Smooth muscle cell (in vitro differentiated cells): ENCODE measurements at regions not wholly inside any gene's neighbourhood (a gene's known extent, or its start where the extent isn't known, plus 50 kb on each side); places are given as distances from the start of the nearest gene placed in this dataset.

Source experiments
- DNase-seq: peaks from one replicate; lab custom pipeline; 2025; ENCODE audit not compliant: unreplicated experiment; lab: John Stamatoyannopoulos, UW
- H2AFZ ChIP-seq: fragments of 200-600 bp; sonication (generic); 2 replicates; pipeline ENCODE4 v1.6.0; 2016; ENCODE audit warnings: antibody characterized with exemption, low read depth, mild to moderate bottlenecking
- H3F3A ChIP-seq: fragments of 200-600 bp; sonication (generic); 2 replicates; pipeline ENCODE4 v1.6.0; 2017; ENCODE audit warnings: antibody characterized with exemption, low read depth
- H3K27ac ChIP-seq: fragments of 200-600 bp; sonication (generic); 2 replicates; pipeline ENCODE4 v1.5.1; 2016; ENCODE audit warnings: low read depth, mild to moderate bottlenecking
- H3K27me3 ChIP-seq: fragments of 200-600 bp; sonication (generic); 2 replicates; pipeline ENCODE4 v1.6.1; 2016; ENCODE audit warnings: low read depth, mild to moderate bottlenecking
- H3K36me3 ChIP-seq: fragments of 200-600 bp; sonication (generic); 2 replicates; pipeline ENCODE4 v1.5.1; 2016; ENCODE audit warnings: low read depth
- H3K4me1 ChIP-seq: fragments of 200-600 bp; sonication (generic); 2 replicates; pipeline ENCODE4 v1.5.1; 2016; ENCODE audit warnings: low read depth
- H3K4me2 ChIP-seq: fragments of 200-600 bp; sonication (generic); 2 replicates; pipeline ENCODE4 v1.6.0; 2016; ENCODE audit warnings: mild to moderate bottlenecking
- H3K4me3 ChIP-seq: fragments of 200-600 bp; sonication (generic); 2 replicates; pipeline ENCODE4 v1.5.1; 2016; ENCODE audit warnings: mild to moderate bottlenecking
- H3K79me2 ChIP-seq: fragments of 200-600 bp; sonication (generic); 2 replicates; pipeline ENCODE4 v1.6.0; 2016; ENCODE audit warnings: low read depth, mild to moderate bottlenecking
- H3K9ac ChIP-seq: fragments of 200-600 bp; sonication (generic); 2 replicates; pipeline ENCODE4 v1.6.0; 2016; ENCODE audit warnings: low read depth
- H3K9me3 ChIP-seq: fragments of 200-600 bp; sonication (generic); replicated peaks from 2 replicates; pipeline ENCODE4 v1.5.1; 2016; ENCODE audit warnings: low read depth
- H4K20me1 ChIP-seq: fragments of 200-600 bp; sonication (generic); 2 replicates; pipeline ENCODE4 v1.6.0; 2016; ENCODE audit warnings: low read depth
- WGBS: methylation state at CpG from one replicate; pipeline ENCODE4 v1.1.7; 2016; ENCODE audit warnings: low lambda C conversion rate; 5-methylcytosine and 5-hydroxymethylcytosine counted together
- TF ChIP-seq, protein P1 (sequence below): fragments of 200-600 bp; sonication (generic); IDR thresholded peaks from 2 replicates; pipeline ENCODE4 v1.5.1; 2017; ENCODE audit warnings: borderline replicate concordance, mild to moderate bottlenecking, antibody characterized with exemption; ENCODE audit not compliant: insufficient read depth, poor library complexity, severe bottlenecking

DNA sequence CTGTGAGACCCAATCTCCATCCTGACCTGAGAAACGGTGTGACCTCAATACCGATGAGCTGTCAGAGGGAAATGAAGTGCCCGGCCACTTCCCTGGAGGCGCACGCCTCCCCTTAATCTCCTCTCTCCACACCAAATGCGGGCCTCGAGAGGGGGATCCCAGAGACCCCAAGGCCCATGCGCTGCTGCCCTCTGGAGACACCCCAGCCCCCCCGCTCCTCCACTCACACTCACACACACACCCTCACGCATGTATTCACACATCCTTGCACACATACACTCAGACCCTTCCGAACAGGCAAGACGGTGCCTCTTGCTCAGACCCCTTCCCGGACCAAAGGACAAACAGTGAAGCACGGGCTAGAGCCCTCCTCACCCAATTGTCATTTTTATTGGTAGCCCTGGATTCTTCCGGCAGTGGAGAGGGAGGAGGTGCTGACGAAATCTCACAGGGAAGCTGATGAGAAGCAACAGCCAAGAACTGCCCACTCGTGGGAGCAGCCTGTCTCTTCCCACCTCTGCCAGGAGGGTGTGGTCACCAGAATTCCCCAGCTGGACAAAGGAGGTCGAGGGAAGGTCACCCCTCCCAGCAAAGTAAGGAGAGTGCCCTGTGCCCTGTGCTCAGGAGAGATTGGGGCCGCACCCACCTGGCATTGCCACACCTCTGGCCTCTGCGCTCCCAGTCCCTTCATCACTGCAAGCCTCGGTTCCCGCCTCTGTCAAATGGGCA is 136.0 kb upstream of the TNRC6C start:
- Histone ChIP-seq H3K27ac (no peak overlapping the region), H3F3A (no peaks in the 10 kb centered on the region), H3K36me3 (no peaks in the 10 kb centered on the region), H3K9ac (no peak overlapping the region), H3K9me3 (no peaks in the 10 kb centered on the region), H3K4me3 (no peak overlapping the region), H2AFZ (no peak overlapping the region), H3K79me2 (no peaks in the 10 kb centered on the region), H3K4me2 (no peak overlapping the region), H3K27me3 (no peaks in the 10 kb centered on the region), H3K4me1 (peaks cover 9% of the 10 kb centered on the region), H4K20me1 (no peaks in the 10 kb centered on the region)
- no peak for DNase-seq
- TF ChIP-seq, protein P1, sequence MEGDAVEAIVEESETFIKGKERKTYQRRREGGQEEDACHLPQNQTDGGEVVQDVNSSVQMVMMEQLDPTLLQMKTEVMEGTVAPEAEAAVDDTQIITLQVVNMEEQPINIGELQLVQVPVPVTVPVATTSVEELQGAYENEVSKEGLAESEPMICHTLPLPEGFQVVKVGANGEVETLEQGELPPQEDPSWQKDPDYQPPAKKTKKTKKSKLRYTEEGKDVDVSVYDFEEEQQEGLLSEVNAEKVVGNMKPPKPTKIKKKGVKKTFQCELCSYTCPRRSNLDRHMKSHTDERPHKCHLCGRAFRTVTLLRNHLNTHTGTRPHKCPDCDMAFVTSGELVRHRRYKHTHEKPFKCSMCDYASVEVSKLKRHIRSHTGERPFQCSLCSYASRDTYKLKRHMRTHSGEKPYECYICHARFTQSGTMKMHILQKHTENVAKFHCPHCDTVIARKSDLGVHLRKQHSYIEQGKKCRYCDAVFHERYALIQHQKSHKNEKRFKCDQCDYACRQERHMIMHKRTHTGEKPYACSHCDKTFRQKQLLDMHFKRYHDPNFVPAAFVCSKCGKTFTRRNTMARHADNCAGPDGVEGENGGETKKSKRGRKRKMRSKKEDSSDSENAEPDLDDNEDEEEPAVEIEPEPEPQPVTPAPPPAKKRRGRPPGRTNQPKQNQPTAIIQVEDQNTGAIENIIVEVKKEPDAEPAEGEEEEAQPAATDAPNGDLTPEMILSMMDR = no peak
- 77% methylated on average over 22 of the region's 22 CpGs for WGBS

DNA sequence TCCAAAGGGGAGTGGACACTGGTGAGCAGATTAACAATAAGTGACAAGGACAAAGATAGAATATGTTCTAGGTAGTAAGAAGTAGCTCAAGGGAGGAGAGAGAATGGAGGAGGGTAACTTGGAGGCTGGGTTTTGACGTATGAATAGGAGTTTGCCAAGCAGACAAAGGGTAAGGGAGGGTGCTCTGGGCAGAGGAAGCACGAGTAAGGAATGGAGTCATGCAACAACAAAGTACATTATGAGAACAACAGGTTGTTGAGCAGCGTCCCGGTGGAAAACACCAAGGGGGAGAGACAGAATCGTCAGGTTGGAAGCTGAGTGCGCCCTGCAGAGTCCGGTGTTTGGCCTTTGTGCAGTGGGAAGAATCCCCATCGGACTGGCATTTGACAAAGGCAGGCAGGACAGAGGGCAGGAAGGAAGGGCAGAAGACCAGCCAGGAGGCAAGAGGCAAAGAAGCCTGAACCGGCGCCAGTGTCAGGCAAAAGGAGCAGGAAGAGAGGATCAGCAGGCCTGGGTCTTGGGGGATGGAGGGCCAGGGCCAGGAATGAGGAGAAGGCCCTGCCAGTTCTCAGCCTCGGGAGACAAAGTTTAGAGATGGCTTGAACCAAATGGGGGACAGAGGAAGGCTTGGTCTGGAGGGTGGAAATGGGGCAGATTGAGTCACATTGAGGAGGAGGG is 134.3 kb upstream of the TNRC6C start:
- 84% methylated on average over 11 of the region's 11 CpGs for WGBS
- Histone ChIP-seq H2AFZ (no peak overlapping the region), H3K4me3 (no peak overlapping the region), H3K36me3 (no peaks in the 10 kb centered on the region), H3K27ac (no peak overlapping the region), H4K20me1 (no peaks in the 10 kb centered on the region), H3K27me3 (no peaks in the 10 kb centered on the region), H3K4me2 (no peak overlapping the region), H3K79me2 (no peaks in the 10 kb centered on the region), H3K9me3 (no peaks in the 10 kb centered on the region), H3F3A (no peaks in the 10 kb centered on the region), H3K4me1 (no peaks in the 10 kb centered on the region), H3K9ac (no peak overlapping the region)
- TF ChIP-seq, protein P1 = no peak
- DNase-seq = no peak

DNA sequence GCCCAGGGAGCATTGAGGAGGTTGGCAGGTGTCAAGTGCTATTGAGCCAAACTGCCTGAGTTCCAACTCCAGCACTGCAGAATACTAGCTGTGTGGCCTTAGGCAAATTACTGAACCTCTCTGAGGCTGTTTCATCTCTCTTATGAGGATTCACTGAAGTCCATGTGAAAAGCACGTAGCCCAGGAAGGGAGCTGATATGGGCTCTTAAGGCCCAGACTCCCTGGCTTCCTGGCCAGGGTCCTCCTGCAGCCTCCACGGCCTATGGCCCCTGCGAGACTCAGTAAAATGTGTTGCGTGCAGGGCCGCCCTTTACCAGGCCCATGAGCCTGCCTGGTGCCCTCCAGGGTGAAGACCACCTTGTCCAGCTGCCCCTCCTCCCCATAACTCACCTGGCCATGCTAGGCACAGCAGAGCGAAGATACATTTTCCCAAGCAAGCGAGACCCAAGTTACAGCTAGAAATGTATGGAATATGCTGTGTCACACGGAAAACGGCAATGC is 133.7 kb upstream of the TNRC6C start:
- no peaks in the 10 kb centered on the region for H3K27me3 ChIP-seq
- H3K79me2 ChIP-seq = no peaks in the 10 kb centered on the region
- no peaks in the 10 kb centered on the region for H3K9me3 ChIP-seq
- WGBS = 90% methylated on average over 9 of the region's 9 CpGs
- H3K27ac ChIP-seq = no peak overlapping the region
- no peak overlapping the region for H2AFZ ChIP-seq
- H3F3A ChIP-seq = no peaks in the 10 kb centered on the region
- no peaks in the 10 kb centered on the region for H4K20me1 ChIP-seq
- peaks cover 5% of the 10 kb centered on the region for H3K4me1 ChIP-seq
- DNase-seq = no peak
- no peaks in the 10 kb centered on the region for H3K36me3 ChIP-seq
- no peak overlapping the region for H3K4me2 ChIP-seq
- TF ChIP-seq, protein P1 = no peak
- no peak overlapping the region for H3K9ac ChIP-seq
- H3K4me3 ChIP-seq = no peak overlapping the region
